HCT116 (cell line): ENCODE measurements at regions not wholly inside any gene's neighbourhood (a gene's known extent, or its start where the extent isn't known, plus 50 kb on each side); places are given as distances from the start of the nearest gene placed in this dataset.

ENCODE experiments used
- ATAC-seq: fragments of 200-7000 bp; cut with Tn5 transposase; 2 replicates; pipeline ENCODE4 v1.9.1; 2020; ENCODE audit warnings: mild to moderate bottlenecking, moderate library complexity
- BruUV-seq: library from RNA; stranded (reverse); fragments of 400-500 nt; replicated peaks from 2 replicates; lab custom pipeline; 2021; lab: Mats Ljungman, UMichigan
- CTCF ChIA-PET: fragments of 300-600 bp; sonication (Branson Sonifier 250); formaldehyde crosslinking; loops from one replicate; lab custom pipeline; 2021; ENCODE audit warnings: antibody characterized with exemption; lab: Charles Lee
- POLR2A ChIA-PET: fragments of 300-600, 350-600 bp; sonication (Branson Sonifier 250); formaldehyde crosslinking; loops from one replicate; lab custom pipeline; 2021; ENCODE audit warnings: antibody characterized with exemption; lab: Charles Lee
- RAD21 ChIA-PET, 2 experiments: fragments of 300-600 bp; sonication (Branson Sonifier 250); formaldehyde crosslinking; loops; one replicate each; lab custom pipeline; 2023; ENCODE audit warnings: low total read pairs in 2 of 2; ENCODE audit not compliant: uncharacterized antibody in 2 of 2, unreplicated experiment in 2 of 2, low non-redundant PET in 1 of 2; lab: Charles Lee
- DNase-seq: peaks from one replicate; pipeline ENCODE4 v3.0.0-alpha.2; 2010; ENCODE audit warnings: low read depth, low spot score
- H2AFZ ChIP-seq: fragments of 200-600 bp; shearing (Covaris generic), sonication (generic); 2 replicates; pipeline ENCODE4 v1.6.1; 2017; ENCODE audit warnings: low read depth, mixed run types, mixed read lengths, antibody characterized with exemption, low read length; ENCODE audit not compliant: poor library complexity, severe bottlenecking
- H3K27ac ChIP-seq: 2 replicates; pipeline ENCODE4 v1.5.1; 2012; ENCODE audit warnings: low read depth, low read length
- H3K27me3 ChIP-seq: fragments of 200-600 bp; sonication (generic); 2 replicates; pipeline ENCODE4 v1.6.1; 2016; ENCODE audit warnings: mixed run types, low read length, mixed read lengths; ENCODE audit not compliant: insufficient read depth
- H3K36me3 ChIP-seq, 2 experiments: fragments of 200-500 bp in 1 of 2; fragments of 200-600 bp in 1 of 2; sonication (Bioruptor generic) in 1 of 2; sonication (generic) in 1 of 2; 2 replicates each; pipeline versions ENCODE4 v1.5.1 to v1.6.1; 2014 to 2016; ENCODE audit warnings: low read length in 2 of 2, inconsistent platforms in 1 of 2, mixed read lengths in 1 of 2, mixed run types in 1 of 2; ENCODE audit not compliant: insufficient read depth in 2 of 2, control insufficient read depth in 1 of 2
- H3K4me1 ChIP-seq, 2 experiments: fragments of 200-600 bp in 1 of 2; sonication (generic) in 1 of 2; 2 replicates each; pipeline versions ENCODE4 v1.5.1 to v1.6.1; 2012 to 2017; ENCODE audit warnings: low read length in 2 of 2, inconsistent platforms in 1 of 2, mild to moderate bottlenecking in 1 of 2, mixed read lengths in 1 of 2, mixed run types in 1 of 2, moderate library complexity in 1 of 2; ENCODE audit not compliant: insufficient read depth in 2 of 2, control insufficient read depth in 1 of 2
- H3K4me2 ChIP-seq: fragments of 200-600 bp; sonication (generic); 2 replicates; pipeline ENCODE4 v1.6.1; 2017; ENCODE audit warnings: mixed run types, low read length, mixed read lengths
- H3K4me3 ChIP-seq, 2 experiments: fragments of 200-600 bp in 1 of 2; sonication (generic) in 1 of 2; replicated peaks in 1 of 2; 2 replicates each; pipeline ENCODE4 v1.5.1; 2011 to 2016; ENCODE audit warnings: low read length in 2 of 2, control low read depth in 1 of 2, low read depth in 1 of 2, mild to moderate bottlenecking in 1 of 2, mixed read lengths in 1 of 2, mixed run types in 1 of 2
- H3K79me2 ChIP-seq: fragments of 200-600 bp; sonication (generic); 2 replicates; pipeline ENCODE4 v1.6.1; 2017; ENCODE audit warnings: mild to moderate bottlenecking, mixed run types, low read length, moderate library complexity, mixed read lengths; ENCODE audit not compliant: insufficient read depth
- H3K9ac ChIP-seq: fragments of 200-600 bp; sonication (generic); 2 replicates; pipeline ENCODE4 v1.6.1; 2016; ENCODE audit warnings: low read length, mixed read lengths
- H3K9me2 ChIP-seq: fragments of 200-600 bp; sonication (generic), shearing (Covaris generic); 2 replicates; pipeline ENCODE4 v1.6.1; 2017; ENCODE audit warnings: mixed run types, mild to moderate bottlenecking, moderate library complexity; ENCODE audit not compliant: insufficient read depth
- H3K9me3 ChIP-seq, 2 experiments: fragments of 200-500 bp in 1 of 2; fragments of 200-600 bp in 1 of 2; sonication (Bioruptor generic) in 1 of 2; sonication (generic) in 1 of 2; 2 replicates each; pipeline ENCODE4 v1.6.1; 2014 to 2017; ENCODE audit warnings: low read length in 2 of 2, mixed read lengths in 2 of 2, inconsistent platforms in 1 of 2, low read depth in 1 of 2, mild to moderate bottlenecking in 1 of 2, mixed run types in 1 of 2, moderate library complexity in 1 of 2; ENCODE audit not compliant: control insufficient read depth in 1 of 2, insufficient read depth in 1 of 2
- H4K20me1 ChIP-seq: fragments of 200-600 bp; sonication (generic), shearing (Covaris generic); 2 replicates; pipeline ENCODE4 v1.6.1; 2017; ENCODE audit warnings: mixed run types, mild to moderate bottlenecking, moderate library complexity; ENCODE audit not compliant: insufficient read depth
- CBX3 ChIP-seq: IDR thresholded peaks from 2 replicates; pipeline ENCODE4 v1.6.1; 2012; ENCODE audit warnings: low read depth
- CEBPB ChIP-seq: IDR thresholded peaks from 2 replicates; pipeline ENCODE4 v1.6.1; 2012; ENCODE audit warnings: low read depth
- EGR1 ChIP-seq: IDR thresholded peaks from 2 replicates; pipeline ENCODE4 v1.6.1; 2012; ENCODE audit warnings: low read depth
- ELF1 ChIP-seq: IDR thresholded peaks from 2 replicates; pipeline ENCODE4 v1.6.1; 2012; ENCODE audit warnings: low read depth, borderline replicate concordance
- EZH2phosphoT487 ChIP-seq: fragments of 200-600 bp; IDR thresholded peaks from 2 replicates; pipeline ENCODE4 v1.6.1; 2018; ENCODE audit warnings: antibody characterized with exemption, borderline replicate concordance
- SP1 ChIP-seq: IDR thresholded peaks from 2 replicates; pipeline ENCODE4 v1.6.1; 2012; ENCODE audit warnings: low read depth
- TCF7L2 ChIP-seq: IDR thresholded peaks from 2 replicates; pipeline ENCODE4 v1.7.0; 2011; ENCODE audit warnings: borderline replicate concordance, inconsistent platforms; ENCODE audit not compliant: insufficient read depth, insufficient read length; ENCODE audit errors: extremely low read depth
- YY1 ChIP-seq: IDR thresholded peaks from 2 replicates; pipeline ENCODE4 v1.6.1; 2011; ENCODE audit warnings: low read length, low read depth, moderate library complexity, mild to moderate bottlenecking; ENCODE audit not compliant: insufficient replicate concordance; ENCODE audit errors: extremely low read depth
- ZNF274 ChIP-seq: fragments of 200-500 bp; sonication (Bioruptor generic); IDR thresholded peaks from 2 replicates; pipeline ENCODE4 v1.6.1; 2014; ENCODE audit warnings: mild to moderate bottlenecking, low read depth, low read length, inconsistent platforms
- intact Hi-C: fragments of 100-400 bp; cut with micrococcal nuclease; formaldehyde crosslinking; loops from 2 replicates; pipeline ENCODE4 v1.10.0; 2022
- TF ChIP-seq, protein P1 (sequence below): IDR thresholded peaks from 2 replicates; pipeline ENCODE4 v1.6.1; 2012
- TF ChIP-seq, protein P2 (sequence below): IDR thresholded peaks from 2 replicates; pipeline ENCODE4 v1.6.1; 2012
- TF ChIP-seq, protein P3 (sequence below): IDR thresholded peaks from 2 replicates; pipeline ENCODE4 v1.6.1; 2011; ENCODE audit warnings: mild to moderate bottlenecking, low read length, moderate library complexity; ENCODE audit not compliant: insufficient replicate concordance; ENCODE audit errors: extremely low read depth

DNA sequence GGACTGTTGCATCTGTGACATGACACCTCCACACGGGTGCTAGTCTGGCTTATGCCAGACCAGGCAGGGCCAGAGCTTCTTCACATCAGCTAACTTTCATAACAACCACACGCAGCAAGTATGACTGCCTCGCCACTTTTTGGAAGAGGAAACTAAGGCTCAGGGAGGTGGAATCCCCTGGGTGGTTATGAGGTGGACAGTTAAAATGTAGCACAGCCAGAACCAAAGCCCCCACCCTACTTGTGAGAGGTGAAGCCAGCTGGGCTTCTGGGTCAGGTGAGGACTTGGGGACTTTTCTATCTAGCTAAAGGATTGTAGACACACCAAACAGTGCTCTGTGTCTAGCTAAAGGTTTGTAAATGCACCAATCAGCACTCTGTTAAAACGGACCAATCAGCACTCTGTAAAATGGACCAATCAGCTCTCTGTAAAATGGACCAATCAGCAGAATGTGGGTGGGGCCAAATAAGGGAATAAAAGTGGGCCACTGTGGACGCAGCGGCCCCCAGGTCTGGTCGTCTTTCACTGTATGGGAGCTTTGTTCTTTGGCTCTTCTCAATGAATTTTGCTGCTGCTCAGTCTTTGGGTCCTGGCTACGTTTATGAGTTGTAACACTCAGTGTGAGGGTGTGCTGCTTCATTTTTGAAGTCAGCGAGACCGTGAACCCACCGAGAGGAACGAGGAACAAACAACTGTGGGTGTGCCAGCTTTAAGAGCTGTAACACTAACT is 171.0 kb downstream of the PTPN20 start:
- H3K36me3 ChIP-seq, result no peaks in the 10 kb centered on the region
- RAD21 ChIA-PET, result no interaction called here
- H3K4me1 ChIP-seq, result no peaks in the 10 kb centered on the region
- H4K20me1 ChIP-seq, result no peaks in the 10 kb centered on the region
- intact Hi-C loops, result no loop called here
- H3K4me3 ChIP-seq, result no peak overlapping the region
- H3K9me3 ChIP-seq, result no peaks in the 10 kb centered on the region
- DNase-seq, result no peak
- no peak overlapping the region for H2AFZ ChIP-seq
- H3K4me2 ChIP-seq, result no peak overlapping the region
- H3K9me2 ChIP-seq, result no peaks in the 10 kb centered on the region
- no peaks in the 10 kb centered on the region for H3K79me2 ChIP-seq
- H3K9ac ChIP-seq, result no peak overlapping the region
- no TSS peak for BruUV-seq
- CTCF ChIA-PET, result no interaction called here
- no peak for ATAC-seq
- no peaks in the 10 kb centered on the region for H3K27me3 ChIP-seq
- TF ChIP-seq EGR1 (no peak), CBX3 (no peak), ELF1 (no peak), TCF7L2 (no peak), YY1 (no peak), CEBPB (no peak), EZH2phosphoT487 (no peak), SP1 (no peak), ZNF274 (no peak)
- TF ChIP-seq, protein P1, sequence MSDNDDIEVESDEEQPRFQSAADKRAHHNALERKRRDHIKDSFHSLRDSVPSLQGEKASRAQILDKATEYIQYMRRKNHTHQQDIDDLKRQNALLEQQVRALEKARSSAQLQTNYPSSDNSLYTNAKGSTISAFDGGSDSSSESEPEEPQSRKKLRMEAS, result no peak
- TF ChIP-seq, protein P2, sequence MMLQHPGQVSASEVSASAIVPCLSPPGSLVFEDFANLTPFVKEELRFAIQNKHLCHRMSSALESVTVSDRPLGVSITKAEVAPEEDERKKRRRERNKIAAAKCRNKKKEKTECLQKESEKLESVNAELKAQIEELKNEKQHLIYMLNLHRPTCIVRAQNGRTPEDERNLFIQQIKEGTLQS, result no peak
- TF ChIP-seq, protein P3, sequence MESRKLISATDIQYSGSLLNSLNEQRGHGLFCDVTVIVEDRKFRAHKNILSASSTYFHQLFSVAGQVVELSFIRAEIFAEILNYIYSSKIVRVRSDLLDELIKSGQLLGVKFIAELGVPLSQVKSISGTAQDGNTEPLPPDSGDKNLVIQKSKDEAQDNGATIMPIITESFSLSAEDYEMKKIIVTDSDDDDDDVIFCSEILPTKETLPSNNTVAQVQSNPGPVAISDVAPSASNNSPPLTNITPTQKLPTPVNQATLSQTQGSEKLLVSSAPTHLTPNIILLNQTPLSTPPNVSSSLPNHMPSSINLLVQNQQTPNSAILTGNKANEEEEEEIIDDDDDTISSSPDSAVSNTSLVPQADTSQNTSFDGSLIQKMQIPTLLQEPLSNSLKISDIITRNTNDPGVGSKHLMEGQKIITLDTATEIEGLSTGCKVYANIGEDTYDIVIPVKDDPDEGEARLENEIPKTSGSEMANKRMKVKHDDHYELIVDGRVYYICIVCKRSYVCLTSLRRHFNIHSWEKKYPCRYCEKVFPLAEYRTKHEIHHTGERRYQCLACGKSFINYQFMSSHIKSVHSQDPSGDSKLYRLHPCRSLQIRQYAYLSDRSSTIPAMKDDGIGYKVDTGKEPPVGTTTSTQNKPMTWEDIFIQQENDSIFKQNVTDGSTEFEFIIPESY, result no peak
- no peak overlapping the region for H3K27ac ChIP-seq
- POLR2A ChIA-PET, result no interaction called here
